ENCODE measurements at regions not wholly inside any gene's neighbourhood (a gene's known extent, or its start where the extent isn't known, plus 50 kb on each side); places are given as distances from the start of the nearest gene placed in this dataset.
"Not testable (repeated sequence)": the region's sequence is repeated elsewhere in the genome, so short reads cannot be mapped to it uniquely, and the experiment has no call there.

GRCh38 chr16:29578898-29579297, 72.7 kb upstream of the NPIPB12 start:
- DNase-seq (ENCODE audit: low spot score), result not testable (repeated sequence)

GRCh38 chr16:29581764-29582163, 75.6 kb upstream of the NPIPB12 start:
- not testable (repeated sequence) for DNase-seq (ENCODE audit: low spot score)

- DNase-seq (ENCODE audit: low spot score), result not testable (repeated sequence)
Observed at GRCh38 chr16:29591919-29592318, 71.1 kb upstream of the SPN start.

GRCh38 chr16:29594269-29594925, 68.7 kb upstream of the SPN start:
- not testable (repeated sequence) for DNase-seq (ENCODE audit: low spot score)

- peak; percentile 77 for DNase-seq (ENCODE audit: low spot score)
Observed at GRCh38 chr16:29594926-29595838, 67.9 kb upstream of the SPN start.

- DNase-seq (ENCODE audit: low spot score), result not testable (repeated sequence)
Observed at GRCh38 chr16:29597030-29597429, 66.0 kb upstream of the SPN start.

- DNase-seq (ENCODE audit: low spot score), result not testable (repeated sequence)
Observed at GRCh38 chr16:29600111-29601000, 62.7 kb upstream of the SPN start.

- DNase-seq (ENCODE audit: low spot score), result not testable (repeated sequence)
Observed at GRCh38 chr16:29602247-29602625, 60.8 kb upstream of the SPN start.

- not testable (repeated sequence) for DNase-seq (ENCODE audit: low spot score)
Observed at GRCh38 chr16:29602683-29603088, 60.4 kb upstream of the SPN start.

GRCh38 chr16:29604631-29605549, 58.2 kb upstream of the SPN start:
- not testable (repeated sequence) for DNase-seq (ENCODE audit: low spot score)

- not testable (repeated sequence) for DNase-seq (ENCODE audit: low spot score)
Observed at GRCh38 chr16:29605593-29606205, 57.3 kb upstream of the SPN start.

- DNase-seq (ENCODE audit: low spot score), result not testable (repeated sequence)
Observed at GRCh38 chr16:29606669-29607427, 56.2 kb upstream of the SPN start.

GRCh38 chr16:29607428-29607823, 55.6 kb upstream of the SPN start:
- DNase-seq (ENCODE audit: low spot score), result not testable (repeated sequence)

GRCh38 chr16:29612381-29613306, 50.4 kb upstream of the SPN start:
- not testable (repeated sequence) for DNase-seq (ENCODE audit: low spot score)
